ENCODE measurements at regions not wholly inside any gene's neighbourhood (a gene's known extent, or its start where the extent isn't known, plus 50 kb on each side); places are given as distances from the start of the nearest gene placed in this dataset.

DNA sequence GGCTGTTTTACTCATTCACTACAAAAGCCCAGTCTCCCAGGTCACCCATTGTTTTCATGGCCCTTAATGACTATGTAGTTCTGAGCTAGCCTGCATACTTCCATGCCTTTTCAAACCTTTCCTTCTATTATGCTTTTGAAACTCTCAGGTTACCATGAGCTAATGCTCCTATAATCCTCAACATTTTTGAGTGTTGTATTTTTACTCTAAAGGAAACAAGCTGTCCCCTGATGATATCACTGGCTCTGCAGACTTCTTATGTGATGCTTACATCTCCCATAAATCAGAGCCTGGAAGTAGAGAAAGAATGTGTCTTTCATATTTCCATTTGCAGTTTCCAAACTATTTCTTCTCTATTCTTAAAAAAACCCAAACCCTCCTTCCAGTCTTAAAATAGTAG, 159.0 kb upstream of the RAG2 start:
- no peak overlapping the region for H3K4me3 Mint-ChIP-seq (ENCODE audit: unreplicated experiment)
- peaks cover 17% of the 10 kb centered on the region for H3K27me3 Mint-ChIP-seq (ENCODE audit: unreplicated experiment)
- H3K9me3 Mint-ChIP-seq (ENCODE audit: unreplicated experiment) = no peaks in the 10 kb centered on the region
- no peak for DNase-seq (ENCODE audit: extremely low spot score, unreplicated experiment)
- H3K36me3 Mint-ChIP-seq (ENCODE audit: unreplicated experiment) = no peaks in the 10 kb centered on the region
- H3K4me1 Mint-ChIP-seq (ENCODE audit: unreplicated experiment) = no peaks in the 10 kb centered on the region
- TF ChIP-seq, protein P1, sequence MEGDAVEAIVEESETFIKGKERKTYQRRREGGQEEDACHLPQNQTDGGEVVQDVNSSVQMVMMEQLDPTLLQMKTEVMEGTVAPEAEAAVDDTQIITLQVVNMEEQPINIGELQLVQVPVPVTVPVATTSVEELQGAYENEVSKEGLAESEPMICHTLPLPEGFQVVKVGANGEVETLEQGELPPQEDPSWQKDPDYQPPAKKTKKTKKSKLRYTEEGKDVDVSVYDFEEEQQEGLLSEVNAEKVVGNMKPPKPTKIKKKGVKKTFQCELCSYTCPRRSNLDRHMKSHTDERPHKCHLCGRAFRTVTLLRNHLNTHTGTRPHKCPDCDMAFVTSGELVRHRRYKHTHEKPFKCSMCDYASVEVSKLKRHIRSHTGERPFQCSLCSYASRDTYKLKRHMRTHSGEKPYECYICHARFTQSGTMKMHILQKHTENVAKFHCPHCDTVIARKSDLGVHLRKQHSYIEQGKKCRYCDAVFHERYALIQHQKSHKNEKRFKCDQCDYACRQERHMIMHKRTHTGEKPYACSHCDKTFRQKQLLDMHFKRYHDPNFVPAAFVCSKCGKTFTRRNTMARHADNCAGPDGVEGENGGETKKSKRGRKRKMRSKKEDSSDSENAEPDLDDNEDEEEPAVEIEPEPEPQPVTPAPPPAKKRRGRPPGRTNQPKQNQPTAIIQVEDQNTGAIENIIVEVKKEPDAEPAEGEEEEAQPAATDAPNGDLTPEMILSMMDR (IDR thresholded peaks at IDR 0.05) = no peak
- H3K27ac Mint-ChIP-seq (ENCODE audit: unreplicated experiment) = no peak overlapping the region

DNA sequence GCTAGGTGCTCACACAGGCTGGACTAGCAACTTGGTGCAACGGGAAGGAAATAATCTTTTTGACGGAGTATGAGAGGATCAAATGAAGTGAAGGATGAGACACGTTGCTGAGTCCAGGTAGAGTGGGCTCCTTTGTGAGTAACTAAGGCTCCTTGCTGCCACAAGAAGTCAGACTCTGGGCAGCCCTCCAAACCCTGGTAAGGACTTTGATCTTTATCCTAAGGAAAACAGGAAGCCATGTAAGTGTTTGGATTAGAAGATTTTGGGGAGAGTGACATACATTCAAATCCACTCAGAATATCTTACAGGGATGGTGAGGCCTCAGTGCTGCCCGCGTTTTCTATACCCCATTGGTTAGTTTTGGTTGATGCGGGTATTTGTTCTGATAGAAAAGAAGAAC, 155.9 kb upstream of the RAG2 start:
- TF ChIP-seq, protein P1 (IDR thresholded peaks at IDR 0.05) = no peak
- H3K27me3 Mint-ChIP-seq (ENCODE audit: unreplicated experiment) = peaks cover 21% of the 10 kb centered on the region
- H3K36me3 Mint-ChIP-seq (ENCODE audit: unreplicated experiment) = no peaks in the 10 kb centered on the region

DNA sequence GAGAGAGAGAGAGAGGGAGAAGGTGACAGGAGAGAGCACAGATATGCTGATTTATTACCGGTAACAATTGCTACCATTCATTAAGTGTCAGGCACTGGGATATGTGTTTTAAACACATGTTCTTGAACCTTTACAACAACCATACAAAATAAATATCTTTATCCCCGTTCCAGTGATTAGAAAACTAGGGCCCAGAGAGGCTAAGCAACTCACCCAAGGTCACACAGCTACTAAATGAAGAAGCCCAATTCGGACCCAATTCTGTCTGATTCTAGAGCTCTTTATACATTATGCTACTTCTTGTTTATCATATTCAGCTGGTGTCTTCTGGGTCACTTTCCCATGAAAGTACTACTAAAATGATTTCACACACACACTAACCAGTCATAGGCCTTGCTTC, 154.0 kb upstream of the RAG2 start:
- no peak overlapping the region for H3K27ac Mint-ChIP-seq (ENCODE audit: unreplicated experiment)
- TF ChIP-seq, protein P1 (IDR thresholded peaks at IDR 0.05) = no peak
- no peaks in the 10 kb centered on the region for H3K36me3 Mint-ChIP-seq (ENCODE audit: unreplicated experiment)
- H3K27me3 Mint-ChIP-seq (ENCODE audit: unreplicated experiment) = peaks cover 27% of the 10 kb centered on the region
- DNase-seq (ENCODE audit: extremely low spot score, unreplicated experiment) = no peak
- no peak overlapping the region for H3K4me3 Mint-ChIP-seq (ENCODE audit: unreplicated experiment)
- H3K4me1 Mint-ChIP-seq (ENCODE audit: unreplicated experiment) = no peaks in the 10 kb centered on the region
- H3K9me3 Mint-ChIP-seq (ENCODE audit: unreplicated experiment) = no peaks in the 10 kb centered on the region

More for the DNA sequence above, 155.9 kb upstream of the RAG2 start:
- no peaks in the 10 kb centered on the region for H3K4me1 Mint-ChIP-seq (ENCODE audit: unreplicated experiment)
- no peak for DNase-seq (ENCODE audit: extremely low spot score, unreplicated experiment)
- no peak overlapping the region for H3K4me3 Mint-ChIP-seq (ENCODE audit: unreplicated experiment)
- H3K9me3 Mint-ChIP-seq (ENCODE audit: unreplicated experiment) = no peaks in the 10 kb centered on the region
- H3K27ac Mint-ChIP-seq (ENCODE audit: unreplicated experiment) = no peak overlapping the region

DNA sequence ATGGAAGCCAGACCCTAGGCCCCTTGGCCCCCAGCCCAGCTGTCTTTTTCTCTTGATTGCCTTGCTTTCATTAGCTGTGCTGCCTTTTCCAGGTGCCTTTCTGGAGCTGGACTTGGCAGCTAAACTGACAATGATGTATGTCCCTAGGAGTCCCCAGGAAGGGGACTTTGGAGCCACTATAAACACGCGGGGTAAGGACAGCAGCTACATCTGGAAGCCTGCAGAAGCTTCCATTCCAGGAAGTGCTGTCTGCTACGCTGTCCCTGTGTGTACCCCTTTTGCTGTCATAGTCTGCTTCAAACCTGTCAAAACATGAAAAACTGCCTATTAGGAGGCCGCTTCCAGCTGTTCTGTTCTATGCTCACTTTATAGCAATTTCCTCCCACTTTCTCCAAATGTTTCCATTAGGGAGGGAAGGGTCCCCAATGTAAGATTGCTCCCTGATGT, 153.3 kb upstream of the RAG2 start:
- Mint-ChIP-seq H3K4me1 (ENCODE audit: unreplicated experiment) (no peaks in the 10 kb centered on the region), H3K27me3 (ENCODE audit: unreplicated experiment) (peaks cover 25% of the 10 kb centered on the region), H3K4me3 (ENCODE audit: unreplicated experiment) (no peak overlapping the region), H3K27ac (ENCODE audit: unreplicated experiment) (no peak overlapping the region), H3K36me3 (ENCODE audit: unreplicated experiment) (no peaks in the 10 kb centered on the region), H3K9me3 (ENCODE audit: unreplicated experiment) (no peaks in the 10 kb centered on the region)
- no peak for DNase-seq (ENCODE audit: extremely low spot score, unreplicated experiment)
- TF ChIP-seq, protein P1 (IDR thresholded peaks at IDR 0.05) = no peak

DNA sequence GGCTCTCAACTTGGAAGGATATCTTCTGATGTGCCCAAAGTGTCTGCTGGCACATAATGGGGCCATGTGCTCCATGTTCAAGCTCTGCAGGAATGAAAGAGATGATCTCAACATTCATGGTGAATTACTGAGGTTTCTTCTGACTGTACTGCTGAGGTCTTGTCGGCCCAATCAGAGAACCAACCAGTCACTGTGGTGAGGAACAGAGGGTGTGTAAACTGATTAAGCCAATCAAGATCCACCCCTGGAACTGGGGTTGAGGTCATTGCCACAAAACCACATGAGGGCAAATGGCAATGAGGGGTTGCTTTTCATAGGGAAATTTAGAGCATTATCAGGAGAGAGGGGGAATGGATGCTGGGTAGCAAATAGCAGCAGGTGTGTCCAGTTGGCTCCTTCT, 152.3 kb upstream of the RAG2 start:
- H3K4me1 Mint-ChIP-seq (ENCODE audit: unreplicated experiment) = no peaks in the 10 kb centered on the region
- no peaks in the 10 kb centered on the region for H3K9me3 Mint-ChIP-seq (ENCODE audit: unreplicated experiment)
- no peak overlapping the region for H3K4me3 Mint-ChIP-seq (ENCODE audit: unreplicated experiment)
- no peak for DNase-seq (ENCODE audit: extremely low spot score, unreplicated experiment)
- no peaks in the 10 kb centered on the region for H3K36me3 Mint-ChIP-seq (ENCODE audit: unreplicated experiment)
- TF ChIP-seq, protein P1 (IDR thresholded peaks at IDR 0.05) = no peak
- no peak overlapping the region for H3K27ac Mint-ChIP-seq (ENCODE audit: unreplicated experiment)
- H3K27me3 Mint-ChIP-seq (ENCODE audit: unreplicated experiment) = peaks cover 29% of the 10 kb centered on the region

All from osteocyte (in vitro differentiated cells).